Coronary artery (tissue), 2 donors: ENCODE measurements at regions not wholly inside any gene's neighbourhood (a gene's known extent, or its start where the extent isn't known, plus 50 kb on each side); places are given as distances from the start of the nearest gene placed in this dataset.

Experiments
- DNase-seq: peaks from one replicate; pipeline ENCODE4 v3.0.0-alpha.2; 2017; ENCODE audit warnings: low spot score
- H3K27ac ChIP-seq, 2 donors: fragments of 200-600 bp; sonication (generic); one replicate each; pipeline ENCODE4 v1.5.1; 2016 to 2019
- H3K4me3 ChIP-seq: fragments of 200-600 bp; sonication (generic); 2 replicates; pipeline ENCODE4 v1.5.1; 2016; ENCODE audit warnings: mild to moderate bottlenecking, moderate library complexity
- TF ChIP-seq, protein P1 (sequence below): fragments of 200-600 bp; sonication (generic); IDR thresholded peaks from one replicate; pipeline ENCODE4 v1.5.1; 2019; ENCODE audit warnings: antibody characterized with exemption

- no peak overlapping the region for H3K27ac ChIP-seq
- TF ChIP-seq, protein P1, sequence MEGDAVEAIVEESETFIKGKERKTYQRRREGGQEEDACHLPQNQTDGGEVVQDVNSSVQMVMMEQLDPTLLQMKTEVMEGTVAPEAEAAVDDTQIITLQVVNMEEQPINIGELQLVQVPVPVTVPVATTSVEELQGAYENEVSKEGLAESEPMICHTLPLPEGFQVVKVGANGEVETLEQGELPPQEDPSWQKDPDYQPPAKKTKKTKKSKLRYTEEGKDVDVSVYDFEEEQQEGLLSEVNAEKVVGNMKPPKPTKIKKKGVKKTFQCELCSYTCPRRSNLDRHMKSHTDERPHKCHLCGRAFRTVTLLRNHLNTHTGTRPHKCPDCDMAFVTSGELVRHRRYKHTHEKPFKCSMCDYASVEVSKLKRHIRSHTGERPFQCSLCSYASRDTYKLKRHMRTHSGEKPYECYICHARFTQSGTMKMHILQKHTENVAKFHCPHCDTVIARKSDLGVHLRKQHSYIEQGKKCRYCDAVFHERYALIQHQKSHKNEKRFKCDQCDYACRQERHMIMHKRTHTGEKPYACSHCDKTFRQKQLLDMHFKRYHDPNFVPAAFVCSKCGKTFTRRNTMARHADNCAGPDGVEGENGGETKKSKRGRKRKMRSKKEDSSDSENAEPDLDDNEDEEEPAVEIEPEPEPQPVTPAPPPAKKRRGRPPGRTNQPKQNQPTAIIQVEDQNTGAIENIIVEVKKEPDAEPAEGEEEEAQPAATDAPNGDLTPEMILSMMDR, result no peak
- no peak overlapping the region for H3K4me3 ChIP-seq
- no peak for DNase-seq
Measured at GRCh38 chr12:71299541-71300376, 139.8 kb upstream of the LGR5 start.

- Histone ChIP-seq H3K4me3 (no peak overlapping the region), H3K27ac (no peak overlapping the region)
- TF ChIP-seq, protein P1, result no peak
- no peak for DNase-seq
Measured at GRCh38 chr12:71297930-71298329, 140.1 kb upstream of the TSPAN8 start.

DNA sequence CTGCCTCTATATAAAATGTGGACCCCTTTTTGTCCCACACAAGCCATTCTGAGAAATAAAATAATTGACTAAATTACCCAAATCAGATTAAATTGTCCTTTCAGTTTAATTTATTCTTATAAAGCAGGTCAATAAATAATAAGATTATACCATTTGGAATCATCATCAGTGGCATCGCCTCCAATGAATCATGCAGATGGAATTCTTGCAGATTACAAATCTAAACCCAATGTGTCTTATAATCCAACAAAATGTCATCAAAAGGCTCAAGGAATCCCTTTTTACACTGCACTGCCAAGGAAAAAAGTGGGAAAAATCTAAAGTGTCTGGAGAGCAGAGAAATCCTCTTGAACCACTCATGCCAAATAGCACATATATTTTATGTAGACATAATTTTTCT is 138.2 kb upstream of the TSPAN8 start:
- no peak for DNase-seq
- no peak overlapping the region for H3K4me3 ChIP-seq
- TF ChIP-seq, protein P1, result no peak

DNA sequence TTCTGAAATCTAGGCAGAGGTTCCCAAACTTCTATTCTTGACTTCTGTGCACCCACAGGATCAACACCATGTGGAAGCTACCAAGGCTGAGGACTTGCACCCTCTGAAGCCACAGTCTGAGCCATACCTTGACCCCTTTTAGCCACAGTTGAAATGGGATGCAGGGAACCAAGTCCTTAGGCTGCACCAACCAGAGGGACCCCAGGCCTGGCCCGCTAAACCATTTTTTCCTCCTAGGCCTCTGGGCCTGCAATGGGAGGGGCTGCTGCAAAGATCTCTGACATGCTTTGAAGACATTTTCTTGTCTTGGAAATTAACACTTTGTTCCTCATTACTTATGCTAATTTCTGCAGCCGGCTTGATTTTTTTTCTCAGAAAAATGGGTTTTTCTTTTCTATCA is 133.9 kb upstream of the TSPAN8 start:
- TF ChIP-seq, protein P1, result no peak
- DNase-seq, result no peak
- Histone ChIP-seq H3K27ac (no peak overlapping the region), H3K4me3 (no peak overlapping the region)

More for the DNA sequence above, 138.2 kb upstream of the TSPAN8 start:
- H3K27ac ChIP-seq, result no peak overlapping the region

- H3K4me3 ChIP-seq, result no peak overlapping the region
- no peak for DNase-seq
- TF ChIP-seq, protein P1, result no peak
Measured at GRCh38 chr12:71283883-71284282, 126.1 kb upstream of the TSPAN8 start.

GRCh38 chr12:71282925-71283324 is 125.1 kb upstream of the TSPAN8 start:
- no peak overlapping the region for H3K4me3 ChIP-seq
- DNase-seq, result no peak
- H3K27ac ChIP-seq, result no peak overlapping the region
- TF ChIP-seq, protein P1, result no peak

More at GRCh38 chr12:71283883-71284282, 126.1 kb upstream of the TSPAN8 start:
- no peak overlapping the region for H3K27ac ChIP-seq

GRCh38 chr12:71282020-71282419 is 124.2 kb upstream of the TSPAN8 start:
- DNase-seq, result no peak
- no peak overlapping the region for H3K4me3 ChIP-seq
- TF ChIP-seq, protein P1, result no peak
- no peak overlapping the region for H3K27ac ChIP-seq
